ENCODE measurements at regions not wholly inside any gene's neighbourhood (a gene's known extent, or its start where the extent isn't known, plus 50 kb on each side); places are given as distances from the start of the nearest gene placed in this dataset.

DNA sequence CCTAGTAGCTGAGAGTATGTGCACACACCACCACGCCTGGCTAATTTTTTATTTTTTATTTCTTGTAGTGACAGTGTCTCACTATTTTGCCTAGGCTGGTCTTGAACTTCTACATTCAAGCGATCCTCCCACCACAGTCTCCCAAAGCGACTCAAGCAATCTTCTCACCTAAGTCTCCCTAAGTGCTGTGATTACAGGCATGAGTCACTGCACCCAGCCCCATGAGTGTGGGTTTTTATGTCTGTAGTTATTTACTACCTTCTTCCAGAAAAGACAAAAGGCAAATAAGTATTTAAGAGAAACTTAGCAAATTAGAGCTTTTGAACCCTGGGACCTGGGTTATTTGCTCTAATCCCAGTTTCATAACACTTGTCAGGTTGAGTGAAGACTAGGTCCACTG lies 92.3 kb upstream of the HCRTR2 start:
- TF ChIP-seq CTCF (IDR thresholded peaks at IDR 0.05) (no peak), POLR2A (IDR thresholded peaks at IDR 0.05) (no peak)
